ENCODE measurements at regions not wholly inside any gene's neighbourhood (a gene's known extent, or its start where the extent isn't known, plus 50 kb on each side); places are given as distances from the start of the nearest gene placed in this dataset.

GRCh38 chr20:21016751-21017150, 89.4 kb downstream of the LINC00237 start:
- Histone ChIP-seq H3K4me3 (no peak overlapping the region), H3K36me3 (no peaks in the 10 kb centered on the region), H3K4me1 (peaks cover 6% of the 10 kb centered on the region), H3K27me3 (peaks cover 17% of the 10 kb centered on the region), H3K27ac (no peak overlapping the region), H3K9me3 (no peaks in the 10 kb centered on the region)
- DNase-seq (no peak), ATAC-seq (no peak)
- intact Hi-C loops (cut with DNase I) = no loop called here
- no peak for TF ChIP-seq CTCF (IDR thresholded peaks at IDR 0.05)

GRCh38 chr20:21014528-21014927, 91.6 kb downstream of the LINC00237 start:
- intact Hi-C loops (cut with DNase I) = no loop called here
- H3K9me3 ChIP-seq = no peaks in the 10 kb centered on the region
- H3K4me1 ChIP-seq = no peaks in the 10 kb centered on the region
- no peaks in the 10 kb centered on the region for H3K36me3 ChIP-seq
- H3K4me3 ChIP-seq = no peak overlapping the region
- ATAC-seq = no peak
- H3K27ac ChIP-seq = no peak overlapping the region
- no peak for TF ChIP-seq CTCF (IDR thresholded peaks at IDR 0.05)
- H3K27me3 ChIP-seq = no peaks in the 10 kb centered on the region
- no peak for DNase-seq

- no peak for TF ChIP-seq CTCF (IDR thresholded peaks at IDR 0.05)
- DNase-seq = no peak
- H3K27ac ChIP-seq = no peak overlapping the region
- no peaks in the 10 kb centered on the region for H3K9me3 ChIP-seq
- no peaks in the 10 kb centered on the region for H3K36me3 ChIP-seq
- H3K27me3 ChIP-seq = no peaks in the 10 kb centered on the region
- H3K4me3 ChIP-seq = no peak overlapping the region
- no peaks in the 10 kb centered on the region for H3K4me1 ChIP-seq
- intact Hi-C loops (cut with DNase I) = no loop called here
- ATAC-seq = no peak
Observed at GRCh38 chr20:21008951-21009350, 97.2 kb downstream of the LINC00237 start.

GRCh38 chr20:21006611-21007010, 99.5 kb downstream of the LINC00237 start:
- no peak for TF ChIP-seq CTCF (IDR thresholded peaks at IDR 0.05)
- H3K27ac ChIP-seq = no peak overlapping the region
- ATAC-seq = no peak
- no peak overlapping the region for H3K4me3 ChIP-seq
- DNase-seq = no peak
- intact Hi-C loops (cut with DNase I) = no loop called here
- H3K9me3 ChIP-seq = no peaks in the 10 kb centered on the region
- no peaks in the 10 kb centered on the region for H3K27me3 ChIP-seq
- no peaks in the 10 kb centered on the region for H3K36me3 ChIP-seq
- H3K4me1 ChIP-seq = no peaks in the 10 kb centered on the region

DNA sequence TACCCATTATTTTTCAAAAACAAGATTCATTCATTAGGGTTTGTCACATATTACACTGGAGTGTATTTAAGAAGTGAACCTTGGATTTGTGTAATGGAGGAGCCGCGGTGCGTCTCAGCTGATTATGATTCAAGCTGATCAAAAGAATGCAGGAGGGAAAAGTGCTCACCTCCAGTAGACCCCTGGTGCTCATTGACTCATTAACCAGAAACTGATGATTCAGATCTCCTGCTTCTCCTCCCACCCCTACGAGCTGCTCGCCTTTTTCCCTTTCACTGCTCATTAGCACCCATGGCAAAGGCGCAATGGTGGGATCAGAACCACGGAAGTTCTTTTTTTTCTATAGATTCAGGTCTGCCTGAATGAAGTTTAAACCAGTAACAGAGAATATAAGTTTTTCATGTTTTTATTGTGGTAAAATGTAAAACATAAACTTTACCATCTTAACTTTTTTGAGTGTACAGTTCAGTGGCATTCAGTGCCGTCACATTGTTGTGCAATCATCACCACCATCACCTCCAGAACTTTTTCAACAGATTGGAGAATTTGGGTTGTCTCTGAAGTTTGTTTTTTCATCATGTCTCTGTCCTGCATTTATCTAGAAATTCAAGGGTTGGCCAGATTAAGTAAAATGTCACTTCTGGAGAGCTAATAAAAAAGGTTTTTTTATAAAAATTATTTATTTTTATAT, 101.6 kb downstream of the LINC00237 start:
- H3K9me3 ChIP-seq = no peaks in the 10 kb centered on the region
- intact Hi-C loops (cut with DNase I) = no loop called here

More for the DNA sequence above, 101.6 kb downstream of the LINC00237 start:
- TF ChIP-seq CTCF (IDR thresholded peaks at IDR 0.05) = no peak
- Histone ChIP-seq H3K4me3 (no peak overlapping the region), H3K27ac (no peak overlapping the region), H3K27me3 (no peaks in the 10 kb centered on the region), H3K36me3 (no peaks in the 10 kb centered on the region), H3K4me1 (no peaks in the 10 kb centered on the region)
- DNase-seq (no peak), ATAC-seq (no peak)

Measured in upper lobe of right lung (tissue), 1 donor.